Progenitor cell of endocrine pancreas (in vitro differentiated cells): ENCODE measurements at regions not wholly inside any gene's neighbourhood (a gene's known extent, or its start where the extent isn't known, plus 50 kb on each side); places are given as distances from the start of the nearest gene placed in this dataset.

Experiments used
- DNase-seq: peaks from one replicate; pipeline ENCODE4 v3.0.0; 2021; ENCODE audit warnings: low spot score; ENCODE audit not compliant: unreplicated experiment
- H3K27ac Mint-ChIP-seq: 2 replicates; pipeline ENCODE4 v1.8.0; 2021; ENCODE audit warnings: mild to moderate bottlenecking, moderate library complexity, mixed read lengths
- H3K27me3 Mint-ChIP-seq: 2 replicates; pipeline ENCODE4 v1.8.0; 2021; ENCODE audit warnings: mixed read lengths
- H3K36me3 Mint-ChIP-seq: 2 replicates; pipeline ENCODE4 v1.8.0; 2022; ENCODE audit warnings: mixed read lengths; ENCODE audit not compliant: insufficient read depth
- H3K4me1 Mint-ChIP-seq: 2 replicates; pipeline ENCODE4 v1.8.0; 2021; ENCODE audit warnings: low read depth, mixed read lengths
- H3K4me3 Mint-ChIP-seq: 2 replicates; pipeline ENCODE4 v1.8.0; 2021; ENCODE audit warnings: low read depth, mild to moderate bottlenecking, moderate library complexity, mixed read lengths
- H3K9me3 Mint-ChIP-seq: 2 replicates; pipeline ENCODE4 v1.8.0; 2021; ENCODE audit warnings: low read depth, mixed read lengths
- CTCF ChIP-seq: fragments of 200-600 bp; sonication (generic); IDR thresholded peaks from one replicate; pipeline ENCODE4 v1.5.0; 2021; ENCODE audit warnings: antibody characterized with exemption, mild to moderate bottlenecking; ENCODE audit not compliant: unreplicated experiment

- Mint-ChIP-seq H3K27me3 (peaks cover 8% of the 10 kb centered on the region), H3K27ac (no peak overlapping the region), H3K4me3 (no peak overlapping the region), H3K9me3 (no peaks in the 10 kb centered on the region), H3K4me1 (no peaks in the 10 kb centered on the region), H3K36me3 (no peaks in the 10 kb centered on the region)
- no peak for TF ChIP-seq CTCF
- DNase-seq: no peak
Measured at GRCh38 chr2:29974086-29974485, 52.7 kb upstream of the ALK start.

GRCh38 chr2:29977284-29977683, 55.9 kb upstream of the ALK start:
- H3K27ac Mint-ChIP-seq: no peak overlapping the region
- H3K9me3 Mint-ChIP-seq: no peaks in the 10 kb centered on the region
- no peak overlapping the region for H3K4me3 Mint-ChIP-seq
- no peak for TF ChIP-seq CTCF
- DNase-seq: no peak
- H3K27me3 Mint-ChIP-seq: peaks cover 2% of the 10 kb centered on the region
- H3K36me3 Mint-ChIP-seq: no peaks in the 10 kb centered on the region
- H3K4me1 Mint-ChIP-seq: peaks cover 9% of the 10 kb centered on the region

- H3K4me3 Mint-ChIP-seq: no peak overlapping the region
- no peaks in the 10 kb centered on the region for H3K9me3 Mint-ChIP-seq
- no peak for DNase-seq
- TF ChIP-seq CTCF: no peak
- H3K4me1 Mint-ChIP-seq: peaks cover 9% of the 10 kb centered on the region
- peaks cover 2% of the 10 kb centered on the region for H3K27me3 Mint-ChIP-seq
- H3K36me3 Mint-ChIP-seq: no peaks in the 10 kb centered on the region
- H3K27ac Mint-ChIP-seq: no peak overlapping the region
Measured at GRCh38 chr2:29981402-29981801, 60.0 kb upstream of the ALK start.

- no peak for TF ChIP-seq CTCF
- no peak for DNase-seq
- Mint-ChIP-seq H3K27me3 (peaks cover 2% of the 10 kb centered on the region), H3K36me3 (no peaks in the 10 kb centered on the region), H3K9me3 (no peaks in the 10 kb centered on the region), H3K4me1 (peaks cover 9% of the 10 kb centered on the region), H3K27ac (no peak overlapping the region), H3K4me3 (no peak overlapping the region)
Measured at GRCh38 chr2:29983308-29983707, 61.9 kb upstream of the ALK start.

GRCh38 chr2:29987146-29987545, 65.8 kb upstream of the ALK start:
- H3K4me3 Mint-ChIP-seq: no peak overlapping the region
- no peaks in the 10 kb centered on the region for H3K36me3 Mint-ChIP-seq
- no peak overlapping the region for H3K27ac Mint-ChIP-seq
- peaks cover 2% of the 10 kb centered on the region for H3K4me1 Mint-ChIP-seq
- no peaks in the 10 kb centered on the region for H3K27me3 Mint-ChIP-seq
- TF ChIP-seq CTCF: no peak
- DNase-seq: no peak
- no peaks in the 10 kb centered on the region for H3K9me3 Mint-ChIP-seq
